ENCODE measurements at regions not wholly inside any gene's neighbourhood (a gene's known extent, or its start where the extent isn't known, plus 50 kb on each side); places are given as distances from the start of the nearest gene placed in this dataset.

DNA sequence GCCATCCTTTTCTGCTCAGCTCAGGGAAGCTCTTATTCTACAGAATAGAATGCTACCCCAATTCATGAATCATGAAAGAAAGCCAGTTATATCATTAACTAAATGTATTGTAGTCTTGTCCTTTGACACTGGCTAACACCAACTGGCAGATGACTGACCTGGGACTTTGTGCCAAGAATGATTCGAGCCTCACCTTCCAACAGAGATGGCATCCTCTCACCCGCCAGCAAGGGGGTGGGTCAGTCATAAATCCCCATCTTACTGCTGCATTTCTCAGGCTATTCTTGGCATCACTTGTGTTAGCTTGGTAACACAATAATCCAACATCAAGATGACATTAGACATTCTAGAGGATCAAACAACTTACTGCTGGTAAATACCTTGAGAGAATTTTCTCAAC, 1239.8 kb upstream of the MIR17HG start:
- WGBS (ENCODE audit: insufficient coverage, low coverage, low lambda C conversion rate, missing lambda C conversion rate) = 33% methylated on average over 2 of the region's 2 CpGs
- ATAC-seq = no peak

DNA sequence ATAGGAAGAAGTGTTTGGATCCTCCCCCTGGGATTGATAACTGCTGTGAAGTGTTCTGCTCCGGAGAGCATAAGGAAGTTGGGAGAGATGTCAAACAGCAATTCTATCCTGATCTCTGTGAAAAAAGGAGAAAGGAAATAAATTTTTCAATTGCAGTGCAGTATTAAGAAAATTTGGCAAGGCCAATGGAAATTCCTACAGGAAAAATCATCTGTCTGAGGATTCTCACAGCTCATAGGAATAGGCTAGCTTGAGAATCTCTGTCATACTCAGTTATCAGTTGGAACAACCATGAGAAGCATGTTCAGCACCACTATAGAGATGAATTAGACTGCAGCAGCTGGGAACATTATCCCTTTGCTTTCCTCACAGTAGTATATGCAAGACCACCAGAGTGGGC, 1238.9 kb upstream of the MIR17HG start:
- no peaks in the 10 kb centered on the region for H3K36me3 ChIP-seq
- H3K4me1 ChIP-seq = no peaks in the 10 kb centered on the region
- H3K9me3 ChIP-seq = no peaks in the 10 kb centered on the region
- H3K27ac ChIP-seq = no peak overlapping the region
- intact Hi-C loops (cut with DNase I) = no loop called here
- H3K27me3 ChIP-seq = no peaks in the 10 kb centered on the region
- 45% methylated on average over 1 of the region's 1 CpG for WGBS (ENCODE audit: insufficient coverage, low coverage, low lambda C conversion rate, missing lambda C conversion rate)
- TF ChIP-seq, protein P1, sequence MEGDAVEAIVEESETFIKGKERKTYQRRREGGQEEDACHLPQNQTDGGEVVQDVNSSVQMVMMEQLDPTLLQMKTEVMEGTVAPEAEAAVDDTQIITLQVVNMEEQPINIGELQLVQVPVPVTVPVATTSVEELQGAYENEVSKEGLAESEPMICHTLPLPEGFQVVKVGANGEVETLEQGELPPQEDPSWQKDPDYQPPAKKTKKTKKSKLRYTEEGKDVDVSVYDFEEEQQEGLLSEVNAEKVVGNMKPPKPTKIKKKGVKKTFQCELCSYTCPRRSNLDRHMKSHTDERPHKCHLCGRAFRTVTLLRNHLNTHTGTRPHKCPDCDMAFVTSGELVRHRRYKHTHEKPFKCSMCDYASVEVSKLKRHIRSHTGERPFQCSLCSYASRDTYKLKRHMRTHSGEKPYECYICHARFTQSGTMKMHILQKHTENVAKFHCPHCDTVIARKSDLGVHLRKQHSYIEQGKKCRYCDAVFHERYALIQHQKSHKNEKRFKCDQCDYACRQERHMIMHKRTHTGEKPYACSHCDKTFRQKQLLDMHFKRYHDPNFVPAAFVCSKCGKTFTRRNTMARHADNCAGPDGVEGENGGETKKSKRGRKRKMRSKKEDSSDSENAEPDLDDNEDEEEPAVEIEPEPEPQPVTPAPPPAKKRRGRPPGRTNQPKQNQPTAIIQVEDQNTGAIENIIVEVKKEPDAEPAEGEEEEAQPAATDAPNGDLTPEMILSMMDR (IDR thresholded peaks at IDR 0.05) = no peak
- TF ChIP-seq POLR2A (IDR thresholded peaks at IDR 0.05) = no peak
- H3K4me3 ChIP-seq = no peak overlapping the region
- no peak for ATAC-seq
- DNase-seq = no peak

More for the DNA sequence above, 1239.8 kb upstream of the MIR17HG start:
- no peaks in the 10 kb centered on the region for H3K27me3 ChIP-seq
- H3K27ac ChIP-seq = no peak overlapping the region
- no peaks in the 10 kb centered on the region for H3K4me1 ChIP-seq
- no peak for DNase-seq
- TF ChIP-seq, protein P1 (IDR thresholded peaks at IDR 0.05) = no peak
- TF ChIP-seq POLR2A (IDR thresholded peaks at IDR 0.05) = no peak
- intact Hi-C loops (cut with DNase I) = no loop called here
- H3K4me3 ChIP-seq = no peak overlapping the region
- H3K36me3 ChIP-seq = no peaks in the 10 kb centered on the region
- no peaks in the 10 kb centered on the region for H3K9me3 ChIP-seq

DNA sequence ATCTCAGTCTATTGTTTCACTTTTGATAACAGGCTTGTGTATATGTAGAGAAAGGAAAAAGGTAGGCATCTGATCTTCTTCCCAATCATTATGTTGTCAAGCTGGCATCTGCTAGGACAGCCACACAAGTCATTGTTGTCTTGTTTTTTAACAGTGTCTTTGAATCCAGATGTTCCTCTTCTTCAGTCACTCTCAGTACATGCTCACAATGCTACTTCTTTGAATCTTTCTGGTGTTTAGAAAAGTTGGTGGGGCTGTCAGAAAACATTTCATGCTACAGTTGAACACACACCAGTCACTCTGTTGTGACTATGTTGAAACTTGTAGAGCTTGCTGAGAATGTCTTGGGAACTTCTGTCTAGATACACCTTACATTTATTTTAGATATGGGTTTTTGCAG, 1231.4 kb upstream of the MIR17HG start:
- ATAC-seq = no peak
- intact Hi-C loops (cut with DNase I) = no loop called here

DNA sequence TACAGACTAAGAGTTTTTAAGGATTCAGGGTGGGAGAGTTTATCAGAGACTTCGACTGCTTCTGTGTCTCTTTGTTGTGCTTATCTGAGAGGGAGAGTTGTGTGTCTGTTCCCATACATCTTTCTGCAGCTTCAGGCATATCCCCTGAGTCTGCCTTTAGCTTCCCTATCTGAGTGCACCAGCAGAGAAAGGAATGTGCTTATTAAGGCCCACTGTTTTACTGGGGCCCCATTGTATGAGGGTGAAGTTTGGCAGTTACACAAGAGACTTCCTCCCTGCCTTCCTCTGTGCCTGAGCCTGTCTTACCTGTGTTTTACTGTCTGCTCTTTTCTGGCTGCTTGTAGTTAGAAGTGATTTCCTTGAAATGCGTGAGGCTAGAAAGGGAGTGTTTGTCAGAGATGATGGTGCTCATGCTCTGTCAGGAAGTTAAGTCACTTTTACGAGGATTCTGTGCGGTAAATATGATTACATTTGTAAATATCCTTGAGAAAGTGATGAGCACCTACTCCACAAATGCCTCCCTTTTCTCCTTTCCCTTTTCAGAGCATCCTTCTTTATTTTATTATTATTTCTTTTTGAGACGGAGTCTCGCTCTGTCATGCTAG, 1228.9 kb upstream of the MIR17HG start:
- 56% methylated on average over 6 of the region's 6 CpGs for WGBS (ENCODE audit: insufficient coverage, low coverage, low lambda C conversion rate, missing lambda C conversion rate)
- H3K4me3 ChIP-seq = no peak overlapping the region

More for the DNA sequence above, 1231.4 kb upstream of the MIR17HG start:
- H3K27me3 ChIP-seq = no peaks in the 10 kb centered on the region
- no peak overlapping the region for H3K4me3 ChIP-seq
- no peak for TF ChIP-seq POLR2A (IDR thresholded peaks at IDR 0.05)
- TF ChIP-seq, protein P1 (IDR thresholded peaks at IDR 0.05) = no peak
- no peaks in the 10 kb centered on the region for H3K4me1 ChIP-seq
- no peaks in the 10 kb centered on the region for H3K36me3 ChIP-seq
- no peaks in the 10 kb centered on the region for H3K9me3 ChIP-seq
- H3K27ac ChIP-seq = no peak overlapping the region
- no peak for DNase-seq

More for the DNA sequence above, 1228.9 kb upstream of the MIR17HG start:
- ATAC-seq = no peak
- no peak for TF ChIP-seq POLR2A (IDR thresholded peaks at IDR 0.05)
- TF ChIP-seq, protein P1 (IDR thresholded peaks at IDR 0.05) = no peak
- H3K36me3 ChIP-seq = no peaks in the 10 kb centered on the region
- no peaks in the 10 kb centered on the region for H3K9me3 ChIP-seq
- no peaks in the 10 kb centered on the region for H3K27me3 ChIP-seq
- no peaks in the 10 kb centered on the region for H3K4me1 ChIP-seq
- DNase-seq = no peak
- H3K27ac ChIP-seq = no peak overlapping the region
- intact Hi-C loops (cut with DNase I) = no loop called here
